AML-193 (cell line): ENCODE measurements at regions not wholly inside any gene's neighbourhood (a gene's known extent, or its start where the extent isn't known, plus 50 kb on each side); places are given as distances from the start of the nearest gene placed in this dataset.
"Not testable (repeated sequence)": the region's sequence is repeated elsewhere in the genome, so short reads cannot be mapped to it uniquely, and the experiment has no call there.

Experiments used
- DNase-seq, 2 experiments: peaks; one replicate each; lab custom pipeline; 2025; lab: John Stamatoyannopoulos, UW

GRCh38 chr7:112678626-112679025, 111.6 kb downstream of the TMEM168 start:
- DNase-seq, result no peak

GRCh38 chr7:112689466-112690177, 100.6 kb downstream of the TMEM168 start:
- DNase-seq, result not testable (repeated sequence)

DNA sequence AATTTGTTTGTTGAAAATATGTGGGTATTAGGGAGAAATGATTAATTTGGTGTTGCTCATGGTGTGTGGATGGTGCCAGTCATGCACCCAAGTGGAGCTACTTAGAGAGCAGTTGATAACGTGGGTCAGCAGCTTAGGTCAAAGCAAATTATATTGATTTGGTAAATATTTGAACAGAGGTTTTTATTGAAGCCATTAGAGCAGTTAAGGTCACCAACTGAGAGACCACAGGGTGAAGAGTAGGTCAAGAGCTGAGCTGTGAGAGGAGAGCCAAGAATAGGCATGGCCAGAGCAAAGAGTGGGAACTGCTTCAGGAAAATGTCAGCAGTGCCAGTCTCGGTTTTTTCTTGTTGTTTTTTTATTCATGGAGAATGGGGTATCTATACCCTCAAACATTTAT, 97.9 kb downstream of the TMEM168 start:
- DNase-seq, result no peak

GRCh38 chr7:112697211-112697610, 93.0 kb downstream of the TMEM168 start:
- not testable (repeated sequence) for DNase-seq

- no peak for DNase-seq
Observed at GRCh38 chr7:112699725-112700513, 90.3 kb downstream of the TMEM168 start.

DNA sequence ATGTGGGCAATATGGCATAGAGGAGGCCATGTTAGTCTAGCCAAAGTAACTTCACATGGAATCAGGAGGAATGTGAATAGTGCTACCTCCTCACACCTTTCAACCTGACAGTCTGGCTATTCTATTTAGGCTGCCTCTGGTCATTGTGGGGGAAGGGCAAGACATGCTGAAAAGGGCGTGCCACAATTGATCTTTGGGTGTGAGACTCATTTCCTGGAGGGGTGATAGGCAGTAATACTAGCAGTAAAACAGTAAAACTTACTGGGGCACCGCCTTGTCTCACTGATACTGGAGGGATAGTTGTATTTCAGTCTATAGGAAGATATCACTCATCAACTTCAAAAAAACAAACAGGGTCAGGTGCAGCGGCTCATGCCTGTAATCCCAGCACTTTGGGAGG, 88.7 kb downstream of the TMEM168 start:
- DNase-seq, result no peak

DNA sequence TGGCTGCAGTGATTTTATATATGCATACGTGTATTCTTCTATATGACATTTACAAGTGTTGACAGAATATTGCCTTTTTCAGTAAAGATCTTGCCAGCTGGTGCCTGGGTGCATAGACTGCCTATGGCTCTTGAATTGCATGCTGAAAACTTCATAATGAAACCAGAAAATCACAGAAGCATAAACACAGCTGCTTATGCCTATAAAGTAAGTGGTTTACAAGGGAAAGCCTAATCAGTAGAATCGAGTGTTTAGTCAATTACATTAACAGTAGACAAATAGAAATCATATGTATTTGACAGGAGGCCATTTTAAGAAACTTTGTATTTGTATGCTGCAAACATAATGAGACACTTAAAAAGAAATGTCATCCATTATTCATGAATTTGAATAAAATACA, 82.5 kb downstream of the TMEM168 start:
- DNase-seq, result no peak

- no peak for DNase-seq
Observed at GRCh38 chr7:112708236-112708635, 82.0 kb downstream of the TMEM168 start.
